ENCODE measurements at regions not wholly inside any gene's neighbourhood (a gene's known extent, or its start where the extent isn't known, plus 50 kb on each side); places are given as distances from the start of the nearest gene placed in this dataset.

GRCh38 chr2:194363295-194363694, 1293.7 kb upstream of the SLC39A10 start:
- TF ChIP-seq EZH2phosphoT487 (IDR thresholded peaks at IDR 0.05; ENCODE audit: borderline replicate concordance, low read depth) = no peak
- TF ChIP-seq TEAD4 (IDR thresholded peaks at IDR 0.05; ENCODE audit: borderline replicate concordance, insufficient read depth) = no peak
- TF ChIP-seq, protein P1, sequence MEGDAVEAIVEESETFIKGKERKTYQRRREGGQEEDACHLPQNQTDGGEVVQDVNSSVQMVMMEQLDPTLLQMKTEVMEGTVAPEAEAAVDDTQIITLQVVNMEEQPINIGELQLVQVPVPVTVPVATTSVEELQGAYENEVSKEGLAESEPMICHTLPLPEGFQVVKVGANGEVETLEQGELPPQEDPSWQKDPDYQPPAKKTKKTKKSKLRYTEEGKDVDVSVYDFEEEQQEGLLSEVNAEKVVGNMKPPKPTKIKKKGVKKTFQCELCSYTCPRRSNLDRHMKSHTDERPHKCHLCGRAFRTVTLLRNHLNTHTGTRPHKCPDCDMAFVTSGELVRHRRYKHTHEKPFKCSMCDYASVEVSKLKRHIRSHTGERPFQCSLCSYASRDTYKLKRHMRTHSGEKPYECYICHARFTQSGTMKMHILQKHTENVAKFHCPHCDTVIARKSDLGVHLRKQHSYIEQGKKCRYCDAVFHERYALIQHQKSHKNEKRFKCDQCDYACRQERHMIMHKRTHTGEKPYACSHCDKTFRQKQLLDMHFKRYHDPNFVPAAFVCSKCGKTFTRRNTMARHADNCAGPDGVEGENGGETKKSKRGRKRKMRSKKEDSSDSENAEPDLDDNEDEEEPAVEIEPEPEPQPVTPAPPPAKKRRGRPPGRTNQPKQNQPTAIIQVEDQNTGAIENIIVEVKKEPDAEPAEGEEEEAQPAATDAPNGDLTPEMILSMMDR (IDR thresholded peaks at IDR 0.05) = no peak
- TF ChIP-seq GATA2 (CRISPR knock-in tag; IDR thresholded peaks at IDR 0.05) = no peak
- TF ChIP-seq MEF2A (IDR thresholded peaks at IDR 0.05; ENCODE audit: borderline replicate concordance, low read depth) = no peak
- TF ChIP-seq NRF1 (IDR thresholded peaks at IDR 0.05; ENCODE audit: low read depth, low read length) = no peak
- no peak for TF ChIP-seq IRF3 (IDR thresholded peaks at IDR 0.05; ENCODE audit: low read depth, low read length)
- no peak for TF ChIP-seq TAF1 (IDR thresholded peaks at IDR 0.05; ENCODE audit: borderline replicate concordance, low read depth, low read length)
- TF ChIP-seq FOXJ3 (CRISPR knock-in tag; IDR thresholded peaks at IDR 0.05) = no peak
- no peak for TF ChIP-seq JUND (IDR thresholded peaks at IDR 0.05)
- TF ChIP-seq EP300 (IDR thresholded peaks at IDR 0.05; ENCODE audit: borderline replicate concordance in 1 of 2, low read depth in 1 of 2, low read length in 1 of 2) = no peak
- no peak for TF ChIP-seq SIN3A (IDR thresholded peaks at IDR 0.05; ENCODE audit: borderline replicate concordance, low read depth, low read length)
- no peak for TF ChIP-seq SMC3 (IDR thresholded peaks at IDR 0.05; ENCODE audit: low read depth, low read length)
- TF ChIP-seq RAD21 (IDR thresholded peaks at IDR 0.05; ENCODE audit: low read length) = no peak
